DMS 273 (cell line): ENCODE measurements at regions not wholly inside any gene's neighbourhood (a gene's known extent, or its start where the extent isn't known, plus 50 kb on each side); places are given as distances from the start of the nearest gene placed in this dataset.
A peak's percentile ranks its signal among the peaks of the same experiment; 100 is the strongest.

Source experiments
- DNase-seq: peaks from one replicate; lab custom pipeline; 2025; ENCODE audit not compliant: unreplicated experiment; lab: John Stamatoyannopoulos, UW

- no peak for DNase-seq
Measured at GRCh38 chr1:198032668-198033067, 115.5 kb downstream of the LHX9 start.

GRCh38 chr1:198040880-198041279 is 115.9 kb upstream of the NEK7 start:
- no peak for DNase-seq

GRCh38 chr1:198042168-198042567 is 114.6 kb upstream of the NEK7 start:
- DNase-seq, result no peak

GRCh38 chr1:198047913-198048312 is 108.9 kb upstream of the NEK7 start:
- no peak for DNase-seq

- DNase-seq, result no peak
Measured at GRCh38 chr1:198054510-198054909, 102.3 kb upstream of the NEK7 start.

- peak; percentile 16 for DNase-seq
Measured at GRCh38 chr1:198056255-198056654, 100.5 kb upstream of the NEK7 start.

GRCh38 chr1:198064181-198064580 is 92.6 kb upstream of the NEK7 start:
- DNase-seq, result no peak

- DNase-seq, result no peak
Measured at GRCh38 chr1:198068285-198068684, 88.5 kb upstream of the NEK7 start.

GRCh38 chr1:198072177-198072576 is 84.6 kb upstream of the NEK7 start:
- DNase-seq, result no peak

GRCh38 chr1:198075296-198075695 is 81.5 kb upstream of the NEK7 start:
- no peak for DNase-seq

- no peak for DNase-seq
Measured at GRCh38 chr1:198079432-198079951, 77.3 kb upstream of the NEK7 start.

- no peak for DNase-seq
Measured at GRCh38 chr1:198082576-198082975, 74.2 kb upstream of the NEK7 start.

- no peak for DNase-seq
Measured at GRCh38 chr1:198083549-198083948, 73.2 kb upstream of the NEK7 start.

GRCh38 chr1:198084241-198084908 is 72.4 kb upstream of the NEK7 start:
- no peak for DNase-seq

- no peak for DNase-seq
Measured at GRCh38 chr1:198086051-198086745, 70.6 kb upstream of the NEK7 start.

- DNase-seq, result no peak
Measured at GRCh38 chr1:198087831-198088230, 69.0 kb upstream of the NEK7 start.

- DNase-seq, result peak; percentile 37
Measured at GRCh38 chr1:198088360-198089071, 68.3 kb upstream of the NEK7 start.

- no peak for DNase-seq
Measured at GRCh38 chr1:198096390-198096789, 60.4 kb upstream of the NEK7 start.

GRCh38 chr1:198099755-198100154 is 57.0 kb upstream of the NEK7 start:
- DNase-seq, result no peak

- DNase-seq, result no peak
Measured at GRCh38 chr1:198101716-198102453, 54.9 kb upstream of the NEK7 start.

GRCh38 chr1:198102454-198102827 is 54.4 kb upstream of the NEK7 start:
- no peak for DNase-seq
